RWPE2 (cell line): ENCODE measurements at regions not wholly inside any gene's neighbourhood (a gene's known extent, or its start where the extent isn't known, plus 50 kb on each side); places are given as distances from the start of the nearest gene placed in this dataset.

Experiments used
- ATAC-seq: fragments of 200-7000 bp; cut with Tn5 transposase; 3 replicates; pipeline ENCODE4 v1.9.1; 2021; ENCODE audit warnings: low read depth
- DNase-seq: peaks from one replicate; pipeline ENCODE4 v3.0.0-alpha.2; 2020; ENCODE audit warnings: low spot score
- H3K27ac ChIP-seq: fragments of 450-650 bp; 2 replicates; pipeline ENCODE4 v1.5.1; 2017; ENCODE audit warnings: mild to moderate bottlenecking; ENCODE audit not compliant: poor library complexity, severe bottlenecking
- H3K27me3 ChIP-seq: fragments of 250-450 bp; sonication (Bioruptor Pico); 2 replicates; pipeline ENCODE4 v1.5.1; 2021; ENCODE audit warnings: mild to moderate bottlenecking, moderate library complexity; ENCODE audit not compliant: insufficient read depth, poor library complexity, severe bottlenecking
- H3K36me3 ChIP-seq: fragments of 250-450 bp; sonication (Bioruptor Pico); 2 replicates; pipeline ENCODE4 v1.5.1; 2020; ENCODE audit warnings: low read depth, mild to moderate bottlenecking, moderate library complexity
- H3K4me1 ChIP-seq: fragments of 250-450 bp; sonication (Bioruptor Pico); 2 replicates; pipeline ENCODE4 v1.5.1; 2021; ENCODE audit warnings: mild to moderate bottlenecking, moderate library complexity; ENCODE audit not compliant: insufficient read depth, poor library complexity, severe bottlenecking
- H3K4me3 ChIP-seq: fragments of 250-450 bp; sonication (Bioruptor Pico); 2 replicates; pipeline ENCODE4 v1.5.1; 2021; ENCODE audit warnings: mild to moderate bottlenecking, moderate library complexity; ENCODE audit not compliant: severe bottlenecking
- H3K9me3 ChIP-seq: fragments of 250-450 bp; sonication (Bioruptor Pico); 2 replicates; pipeline ENCODE4 v1.5.1; 2021; ENCODE audit warnings: mild to moderate bottlenecking, moderate library complexity; ENCODE audit not compliant: severe bottlenecking
- CTCF ChIP-seq: fragments of 450-650 bp; IDR thresholded peaks from one replicate; pipeline ENCODE4 v1.5.1; 2017; ENCODE audit warnings: mild to moderate bottlenecking, moderate library complexity; ENCODE audit not compliant: poor library complexity, severe bottlenecking

GRCh38 chr5:51872144-51872543 is 488.9 kb downstream of the ISL1 start:
- Histone ChIP-seq H3K27me3 (no peaks in the 10 kb centered on the region), H3K4me3 (no peak overlapping the region), H3K4me1 (no peaks in the 10 kb centered on the region), H3K9me3 (peaks cover 6% of the 10 kb centered on the region), H3K36me3 (0 out of 2 replicates have a peak, but pooled peaks cover 4% of the 10 kb centered on the region), H3K27ac (no peak overlapping the region)
- no peak for DNase-seq
- ATAC-seq: no peak
- no peak for TF ChIP-seq CTCF

GRCh38 chr5:51881901-51882300 is 498.7 kb downstream of the ISL1 start:
- ATAC-seq (no peak), DNase-seq (no peak)
- Histone ChIP-seq H3K4me1 (no peaks in the 10 kb centered on the region), H3K27ac (no peak overlapping the region), H3K9me3 (no peaks in the 10 kb centered on the region), H3K27me3 (no peaks in the 10 kb centered on the region), H3K36me3 (no peaks in the 10 kb centered on the region), H3K4me3 (no peak overlapping the region)
- TF ChIP-seq CTCF: no peak

GRCh38 chr5:51882647-51883046 is 499.4 kb downstream of the ISL1 start:
- no peak for ATAC-seq
- H3K36me3 ChIP-seq: no peaks in the 10 kb centered on the region
- no peak for DNase-seq
- no peaks in the 10 kb centered on the region for H3K9me3 ChIP-seq
- H3K4me1 ChIP-seq: no peaks in the 10 kb centered on the region
- no peak overlapping the region for H3K27ac ChIP-seq
- no peak overlapping the region for H3K4me3 ChIP-seq
- H3K27me3 ChIP-seq: no peaks in the 10 kb centered on the region
- TF ChIP-seq CTCF: no peak

GRCh38 chr5:51889703-51890102 is 506.5 kb downstream of the ISL1 start:
- ATAC-seq: no peak

More at GRCh38 chr5:51889703-51890102, 506.5 kb downstream of the ISL1 start:
- no peaks in the 10 kb centered on the region for H3K9me3 ChIP-seq
- no peak overlapping the region for H3K4me3 ChIP-seq
- H3K27me3 ChIP-seq: no peaks in the 10 kb centered on the region
- H3K27ac ChIP-seq: no peak overlapping the region
- H3K4me1 ChIP-seq: peaks cover 3% of the 10 kb centered on the region
- TF ChIP-seq CTCF: no peak
- no peaks in the 10 kb centered on the region for H3K36me3 ChIP-seq
- no peak for DNase-seq
